Mucosa of stomach (tissue), 1 donor: ENCODE measurements at regions not wholly inside any gene's neighbourhood (a gene's known extent, or its start where the extent isn't known, plus 50 kb on each side); places are given as distances from the start of the nearest gene placed in this dataset.
"Not testable (repeated sequence)": the region's sequence is repeated elsewhere in the genome, so short reads cannot be mapped to it uniquely, and the experiment has no call there.

Experiments
- H3K27me3 ChIP-seq: one replicate; pipeline ENCODE4 v1.7.0; 2013; ENCODE audit warnings: mild to moderate bottlenecking, low read length; ENCODE audit not compliant: control insufficient read depth, insufficient read depth
- H3K36me3 ChIP-seq: one replicate; pipeline ENCODE4 v1.7.0; 2013; ENCODE audit warnings: low read length; ENCODE audit not compliant: control insufficient read depth, insufficient read depth
- H3K4me1 ChIP-seq: one replicate; pipeline ENCODE4 v1.7.0; 2013; ENCODE audit warnings: mild to moderate bottlenecking, low read length; ENCODE audit not compliant: control insufficient read depth, insufficient read depth
- H3K4me3 ChIP-seq: one replicate; pipeline ENCODE4 v1.7.0; 2013; ENCODE audit warnings: low read length
- H3K9ac ChIP-seq: one replicate; pipeline ENCODE4 v1.7.0; 2013; ENCODE audit warnings: mild to moderate bottlenecking, low read length, moderate library complexity
- H3K9me3 ChIP-seq: one replicate; pipeline ENCODE4 v1.7.0; 2013; ENCODE audit warnings: mild to moderate bottlenecking, low read length, moderate library complexity; ENCODE audit not compliant: control insufficient read depth
- donor health status: Pancreatic carcinoma.

GRCh38 chr20:39957911-39958310 lies 731.1 kb downstream of the MAFB start:
- not testable (repeated sequence) for H3K9me3 ChIP-seq, H3K4me1 ChIP-seq, H3K9ac ChIP-seq, H3K36me3 ChIP-seq, H3K27me3 ChIP-seq, H3K4me3 ChIP-seq

GRCh38 chr20:39954621-39955020 lies 734.4 kb downstream of the MAFB start:
- Histone ChIP-seq H3K4me3 (no peak overlapping the region), H3K27me3 (no peaks in the 10 kb centered on the region), H3K9me3 (no peaks in the 10 kb centered on the region), H3K9ac (no peak overlapping the region), H3K4me1 (no peaks in the 10 kb centered on the region), H3K36me3 (no peaks in the 10 kb centered on the region)

DNA sequence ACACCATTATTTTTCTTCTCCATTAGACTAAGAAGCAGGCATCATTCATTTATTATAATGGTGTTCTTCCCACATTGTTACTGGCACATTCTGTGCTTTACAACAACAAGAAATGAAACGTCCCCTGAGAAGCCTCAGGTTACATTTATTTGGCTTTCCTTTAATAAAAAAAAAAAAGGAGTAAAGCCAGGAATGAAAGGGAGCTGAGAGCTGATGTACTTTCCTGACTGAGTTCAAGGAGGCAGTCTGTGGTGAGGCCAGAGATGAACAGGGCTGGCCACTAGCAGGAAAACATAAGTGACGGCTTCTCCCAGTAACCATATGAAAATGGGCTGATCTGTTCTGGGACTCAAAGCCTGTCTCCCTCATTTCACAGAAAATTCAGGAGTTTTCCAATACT lies 742.1 kb downstream of the MAFB start:
- Histone ChIP-seq H3K9me3 (no peaks in the 10 kb centered on the region), H3K4me1 (no peaks in the 10 kb centered on the region), H3K36me3 (no peaks in the 10 kb centered on the region), H3K27me3 (no peaks in the 10 kb centered on the region), H3K4me3 (no peak overlapping the region), H3K9ac (no peak overlapping the region)

- Histone ChIP-seq H3K36me3 (no peaks in the 10 kb centered on the region), H3K4me1 (no peaks in the 10 kb centered on the region), H3K27me3 (no peaks in the 10 kb centered on the region), H3K4me3 (no peak overlapping the region), H3K9ac (no peak overlapping the region), H3K9me3 (no peaks in the 10 kb centered on the region)
Observed at GRCh38 chr20:39946053-39946810, 742.8 kb downstream of the MAFB start.

- H3K36me3 ChIP-seq, result no peaks in the 10 kb centered on the region
- no peak overlapping the region for H3K9ac ChIP-seq
Observed at GRCh38 chr20:39944861-39945260, 744.2 kb downstream of the MAFB start.

DNA sequence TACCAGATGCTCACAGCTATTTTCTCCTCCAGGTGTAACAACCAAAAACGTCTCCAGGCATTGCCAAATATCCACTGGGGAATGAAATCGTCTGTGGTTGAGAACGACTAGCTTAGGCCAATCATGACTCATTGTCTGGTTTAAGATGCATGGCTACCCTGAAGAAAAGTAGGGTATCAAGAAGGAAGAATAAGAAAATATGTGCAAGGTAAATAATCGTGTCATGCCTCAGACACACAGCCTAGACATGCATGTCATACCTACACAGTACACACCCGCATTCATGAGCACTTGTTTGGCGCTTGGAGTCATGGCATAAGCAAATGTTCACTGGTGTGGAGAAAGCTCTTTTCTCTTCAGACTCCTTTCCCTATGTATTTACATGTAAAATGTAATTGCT lies 745.7 kb downstream of the MAFB start:
- no peaks in the 10 kb centered on the region for H3K27me3 ChIP-seq
- no peaks in the 10 kb centered on the region for H3K36me3 ChIP-seq
- H3K9ac ChIP-seq, result no peak overlapping the region
- H3K4me1 ChIP-seq, result no peaks in the 10 kb centered on the region
- no peak overlapping the region for H3K4me3 ChIP-seq
- no peaks in the 10 kb centered on the region for H3K9me3 ChIP-seq

More at GRCh38 chr20:39944861-39945260, 744.2 kb downstream of the MAFB start:
- Histone ChIP-seq H3K9me3 (no peaks in the 10 kb centered on the region), H3K27me3 (no peaks in the 10 kb centered on the region), H3K4me1 (no peaks in the 10 kb centered on the region), H3K4me3 (no peak overlapping the region)

- Histone ChIP-seq H3K4me3 (no peak overlapping the region), H3K9me3 (no peaks in the 10 kb centered on the region), H3K27me3 (no peaks in the 10 kb centered on the region), H3K4me1 (no peaks in the 10 kb centered on the region), H3K36me3 (no peaks in the 10 kb centered on the region), H3K9ac (no peak overlapping the region)
Observed at GRCh38 chr20:39941245-39941644, 747.8 kb downstream of the MAFB start.

- Histone ChIP-seq H3K27me3 (no peaks in the 10 kb centered on the region), H3K4me3 (no peak overlapping the region), H3K9me3 (no peaks in the 10 kb centered on the region), H3K9ac (no peak overlapping the region), H3K4me1 (no peaks in the 10 kb centered on the region), H3K36me3 (no peaks in the 10 kb centered on the region)
Observed at GRCh38 chr20:39939241-39939865, 749.7 kb downstream of the MAFB start.

DNA sequence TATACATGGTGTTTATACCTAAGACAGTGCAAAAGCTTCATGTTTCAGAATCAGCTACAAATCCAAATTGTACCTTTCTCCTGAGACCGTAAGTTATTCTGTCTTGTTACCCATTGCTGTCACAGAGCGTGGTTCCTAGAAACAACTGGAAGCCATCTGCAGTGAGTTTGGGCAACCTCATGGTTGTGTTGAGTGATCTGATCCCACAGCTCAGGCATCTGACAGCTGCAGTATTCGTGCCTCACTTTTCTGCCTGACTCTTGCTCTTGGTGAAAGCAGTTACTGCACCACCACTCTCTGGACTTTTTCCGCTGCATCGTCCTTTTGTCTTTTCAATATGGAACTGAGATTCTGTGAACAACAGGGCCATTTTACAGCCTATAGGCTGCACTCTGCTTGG lies 752.6 kb downstream of the MAFB start:
- no peaks in the 10 kb centered on the region for H3K27me3 ChIP-seq
- H3K4me3 ChIP-seq, result no peak overlapping the region
- no peaks in the 10 kb centered on the region for H3K36me3 ChIP-seq
- H3K9me3 ChIP-seq, result no peaks in the 10 kb centered on the region
- no peak overlapping the region for H3K9ac ChIP-seq
- H3K4me1 ChIP-seq, result no peaks in the 10 kb centered on the region

- Histone ChIP-seq H3K27me3 (no peaks in the 10 kb centered on the region), H3K9ac (no peak overlapping the region), H3K9me3 (no peaks in the 10 kb centered on the region), H3K4me1 (no peaks in the 10 kb centered on the region), H3K36me3 (no peaks in the 10 kb centered on the region), H3K4me3 (no peak overlapping the region)
Observed at GRCh38 chr20:39935901-39936300, 753.1 kb downstream of the MAFB start.

GRCh38 chr20:39916236-39916765 lies 772.7 kb downstream of the MAFB start:
- H3K9me3 ChIP-seq, result no peaks in the 10 kb centered on the region
- no peaks in the 10 kb centered on the region for H3K36me3 ChIP-seq
- no peak overlapping the region for H3K9ac ChIP-seq
- H3K4me3 ChIP-seq, result no peak overlapping the region
- H3K27me3 ChIP-seq, result no peaks in the 10 kb centered on the region
- H3K4me1 ChIP-seq, result no peaks in the 10 kb centered on the region

DNA sequence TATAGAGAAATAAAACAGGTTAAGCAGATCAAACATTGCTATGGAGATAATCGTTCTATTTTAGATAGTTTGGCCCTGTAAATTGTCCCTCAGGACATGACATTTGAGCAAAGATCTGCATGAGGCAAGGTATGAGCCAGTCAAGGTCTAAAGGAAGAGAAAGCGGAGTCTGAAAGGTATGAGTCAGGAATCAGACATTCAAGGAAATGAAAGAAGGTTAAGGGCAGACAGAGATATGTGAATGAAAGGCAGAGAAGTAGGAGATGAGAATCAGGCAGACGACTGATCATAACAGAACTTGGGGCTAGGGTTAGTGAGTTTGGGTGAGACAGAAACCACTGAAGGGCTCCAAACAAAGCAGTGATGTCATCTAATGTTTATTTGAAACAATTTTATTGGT lies 775.8 kb downstream of the MAFB start:
- Histone ChIP-seq H3K9ac (no peak overlapping the region), H3K4me1 (no peaks in the 10 kb centered on the region), H3K27me3 (no peaks in the 10 kb centered on the region), H3K36me3 (no peaks in the 10 kb centered on the region), H3K4me3 (no peak overlapping the region), H3K9me3 (no peaks in the 10 kb centered on the region)
